ENCODE measurements at regions not wholly inside any gene's neighbourhood (a gene's known extent, or its start where the extent isn't known, plus 50 kb on each side); places are given as distances from the start of the nearest gene placed in this dataset.

DNA sequence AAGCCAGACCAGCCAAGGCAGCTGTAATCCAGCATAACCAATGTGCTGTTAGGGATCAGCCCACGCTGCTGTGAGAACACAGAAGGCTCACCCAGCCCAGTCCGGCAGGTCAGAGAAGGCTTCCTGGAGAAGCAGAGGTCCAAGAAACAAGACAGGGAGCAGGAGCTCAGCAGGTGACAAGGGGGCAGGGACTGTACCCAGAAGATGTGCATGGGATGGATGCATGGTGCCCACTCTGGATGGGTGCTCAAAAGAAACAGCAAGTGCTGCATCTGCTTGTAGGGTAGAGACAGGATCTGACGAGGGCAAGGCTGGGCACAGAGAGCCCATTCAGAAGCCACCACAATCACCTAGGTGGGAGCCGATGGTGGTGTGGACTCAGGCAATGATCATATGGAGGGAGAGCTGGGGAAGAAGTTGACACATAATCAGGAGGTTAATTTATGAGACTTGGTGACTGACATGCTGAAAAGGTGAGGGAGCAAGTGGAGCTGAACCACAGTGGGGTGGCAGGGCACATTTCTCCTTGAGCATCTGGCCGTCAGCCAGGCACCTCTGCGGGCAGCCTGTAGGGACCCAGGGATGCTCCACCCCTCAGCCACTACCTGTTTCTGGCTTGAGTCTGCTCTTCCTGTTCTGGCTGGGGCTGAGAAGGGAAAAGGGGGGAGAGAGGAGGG lies 102.3 kb upstream of the DRD2 start:
- TF ChIP-seq JUND (IDR thresholded peaks at IDR 0.05; ENCODE audit: low read depth): no peak
- in situ Hi-C loops (cut with HindIII; ENCODE audit: low pct_unique_long_range_greater_than_20kb, low sequenced_read_pairs): no loop called here
- DNase-seq (ENCODE audit: low read depth in 1 of 2, low spot score in 1 of 2): no peak

DNA sequence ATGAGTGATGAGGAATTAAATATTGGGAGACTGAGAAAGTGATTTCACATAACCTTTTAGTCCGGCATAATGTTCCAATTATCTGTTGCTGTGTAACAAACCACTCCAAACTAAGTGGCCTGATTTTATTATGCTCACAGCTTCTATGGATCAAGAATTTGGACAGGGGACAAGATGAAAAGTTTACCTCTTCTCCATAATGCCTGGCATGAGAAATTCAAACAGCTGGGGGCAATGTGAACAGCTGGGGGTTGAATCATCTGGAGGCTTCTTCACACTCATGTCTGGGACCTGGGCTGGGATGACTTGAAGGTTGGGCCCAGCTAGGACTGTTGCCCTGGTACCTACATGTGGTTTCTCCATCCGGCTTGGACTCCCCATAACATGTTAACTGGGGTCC lies 99.4 kb upstream of the DRD2 start:
- DNase-seq (ENCODE audit: low read depth in 1 of 2, low spot score in 1 of 2): no peak
- TF ChIP-seq JUND (IDR thresholded peaks at IDR 0.05; ENCODE audit: low read depth): no peak
- in situ Hi-C loops (cut with HindIII; ENCODE audit: low pct_unique_long_range_greater_than_20kb, low sequenced_read_pairs): no loop called here

DNA sequence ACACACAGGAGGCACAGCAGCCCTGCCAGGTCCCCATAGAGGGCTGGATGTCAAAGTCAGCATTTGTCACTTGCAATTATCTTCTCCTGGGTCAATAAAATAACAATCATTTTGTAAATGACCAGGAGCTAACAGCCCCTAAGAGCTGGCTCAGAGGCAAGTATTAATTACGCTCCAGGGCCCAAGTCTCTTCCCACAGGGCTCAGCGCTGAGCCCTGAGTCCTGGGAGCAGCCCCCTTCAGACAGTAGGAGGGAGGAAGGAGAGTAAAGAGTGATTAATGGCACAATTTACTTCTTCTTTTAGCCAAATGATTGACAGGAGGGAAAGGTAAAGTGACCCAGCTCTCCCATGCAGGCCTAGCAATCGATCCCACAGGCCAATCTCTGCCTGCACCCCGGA lies 99.0 kb upstream of the DRD2 start:
- TF ChIP-seq JUND (IDR thresholded peaks at IDR 0.05; ENCODE audit: low read depth): no peak
- in situ Hi-C loops (cut with HindIII; ENCODE audit: low pct_unique_long_range_greater_than_20kb, low sequenced_read_pairs): no loop called here
- DNase-seq (ENCODE audit: low read depth in 1 of 2, low spot score in 1 of 2): no peak

DNA sequence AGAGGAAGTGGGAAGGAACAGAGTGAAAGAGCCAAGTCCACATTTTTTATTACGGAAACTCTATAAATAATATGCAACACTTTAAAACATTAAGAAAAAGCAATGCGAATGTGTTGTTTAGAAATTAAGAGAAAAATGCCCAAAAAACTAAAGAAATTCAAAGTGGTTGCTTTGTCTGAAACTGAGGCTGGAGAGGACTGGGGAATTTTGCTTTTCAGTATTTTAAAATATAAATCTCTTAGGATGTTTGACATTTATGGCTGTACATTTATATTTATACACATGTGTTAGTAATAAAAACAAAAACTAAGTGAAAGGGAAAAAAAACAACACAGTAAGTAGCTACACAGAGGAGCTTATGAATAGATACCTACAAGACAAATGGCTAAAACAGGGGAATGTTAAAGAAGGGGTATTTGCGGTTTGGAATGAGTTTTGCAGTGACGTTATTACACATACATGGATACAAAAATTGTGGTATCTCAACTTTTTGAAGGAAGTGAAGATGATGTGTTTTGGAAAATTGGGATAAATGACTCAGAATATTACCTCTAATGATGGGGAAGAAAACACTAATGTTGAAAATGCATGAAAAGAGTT lies 97.0 kb upstream of the DRD2 start:
- TF ChIP-seq JUND (IDR thresholded peaks at IDR 0.05; ENCODE audit: low read depth): no peak
- in situ Hi-C loops (cut with HindIII; ENCODE audit: low pct_unique_long_range_greater_than_20kb, low sequenced_read_pairs): no loop called here
- no peak for DNase-seq (ENCODE audit: low read depth in 1 of 2, low spot score in 1 of 2)

DNA sequence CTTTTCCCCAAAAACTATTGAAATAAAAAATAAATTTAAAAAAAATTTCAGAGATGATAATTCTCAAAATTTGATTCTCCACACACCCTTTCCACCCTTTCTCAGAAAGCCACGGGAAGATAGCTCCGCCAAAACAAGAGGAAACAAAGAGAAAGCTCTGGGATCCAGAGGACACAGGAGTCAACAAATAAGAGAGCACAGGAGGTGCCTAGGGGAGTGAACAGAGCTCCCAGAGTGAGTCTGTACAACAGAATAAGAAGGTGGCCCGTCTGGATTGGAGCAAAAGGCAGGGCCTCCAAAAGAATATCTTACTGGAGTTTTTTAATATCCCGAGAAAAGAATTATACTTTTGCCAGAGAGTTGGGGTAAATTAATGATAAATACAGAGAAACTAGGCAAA lies 96.3 kb upstream of the DRD2 start:
- DNase-seq (ENCODE audit: low read depth in 1 of 2, low spot score in 1 of 2): no peak
- in situ Hi-C loops (cut with HindIII; ENCODE audit: low pct_unique_long_range_greater_than_20kb, low sequenced_read_pairs): no loop called here
- TF ChIP-seq JUND (IDR thresholded peaks at IDR 0.05; ENCODE audit: low read depth): no peak

- no peak for TF ChIP-seq JUND (IDR thresholded peaks at IDR 0.05; ENCODE audit: low read depth)
- in situ Hi-C loops (cut with HindIII; ENCODE audit: low pct_unique_long_range_greater_than_20kb, low sequenced_read_pairs): no loop called here
- DNase-seq (ENCODE audit: low read depth in 1 of 2, low spot score in 1 of 2): no peak
These were observed 95.7 kb upstream of the DRD2 start for GRCh38 chr11:113570906-113571305.

DNA sequence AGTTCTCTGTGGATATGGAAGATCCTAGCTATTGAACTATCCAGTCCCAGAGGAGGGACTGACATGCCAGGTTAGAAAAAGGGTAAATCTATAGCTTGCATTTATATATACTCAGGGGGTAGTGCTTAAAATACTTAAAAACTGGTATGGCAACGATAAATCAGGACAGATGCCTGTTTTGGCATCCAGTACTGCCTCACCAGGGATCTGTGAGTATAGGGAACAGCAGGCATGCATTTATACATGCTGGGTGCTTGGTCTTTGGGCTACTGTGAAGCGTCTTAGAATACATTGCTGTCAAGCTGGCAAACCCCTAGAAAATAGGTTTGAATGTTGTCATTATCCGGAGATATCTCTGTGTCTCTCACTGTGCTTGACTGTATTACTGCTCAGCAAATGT lies 94.2 kb upstream of the DRD2 start:
- DNase-seq (ENCODE audit: low read depth in 1 of 2, low spot score in 1 of 2): no peak
- no peak for TF ChIP-seq JUND (IDR thresholded peaks at IDR 0.05; ENCODE audit: low read depth)
- in situ Hi-C loops (cut with HindIII; ENCODE audit: low pct_unique_long_range_greater_than_20kb, low sequenced_read_pairs): no loop called here

DNA sequence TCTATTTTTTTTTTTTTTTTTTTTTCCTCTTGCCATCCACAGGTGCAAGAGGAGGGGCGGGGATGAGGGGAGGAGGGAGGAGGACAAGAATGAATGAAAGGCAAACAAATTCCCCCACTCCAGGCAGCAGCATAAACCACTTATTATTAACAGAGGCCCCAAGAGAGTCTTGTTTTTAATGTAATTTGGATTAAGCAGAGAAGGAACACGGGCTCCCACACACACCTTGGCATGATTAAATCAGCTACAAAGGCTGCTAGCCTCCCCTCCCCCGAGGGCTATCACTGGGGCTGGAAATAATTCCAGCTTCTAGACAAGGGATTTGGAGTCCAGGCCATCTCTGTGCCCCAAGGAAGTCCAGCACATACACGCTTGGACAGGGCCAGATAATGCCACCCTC lies 93.4 kb upstream of the DRD2 start:
- in situ Hi-C loops (cut with HindIII; ENCODE audit: low pct_unique_long_range_greater_than_20kb, low sequenced_read_pairs): no loop called here
- no peak for DNase-seq (ENCODE audit: low read depth in 1 of 2, low spot score in 1 of 2)
- TF ChIP-seq JUND (IDR thresholded peaks at IDR 0.05; ENCODE audit: low read depth): no peak

GRCh38 chr11:113567867-113568544 lies 92.8 kb upstream of the DRD2 start:
- no peak for DNase-seq (ENCODE audit: low read depth in 1 of 2, low spot score in 1 of 2)
- in situ Hi-C loops (cut with HindIII; ENCODE audit: low pct_unique_long_range_greater_than_20kb, low sequenced_read_pairs): no loop called here
- no peak for TF ChIP-seq JUND (IDR thresholded peaks at IDR 0.05; ENCODE audit: low read depth)

DNA sequence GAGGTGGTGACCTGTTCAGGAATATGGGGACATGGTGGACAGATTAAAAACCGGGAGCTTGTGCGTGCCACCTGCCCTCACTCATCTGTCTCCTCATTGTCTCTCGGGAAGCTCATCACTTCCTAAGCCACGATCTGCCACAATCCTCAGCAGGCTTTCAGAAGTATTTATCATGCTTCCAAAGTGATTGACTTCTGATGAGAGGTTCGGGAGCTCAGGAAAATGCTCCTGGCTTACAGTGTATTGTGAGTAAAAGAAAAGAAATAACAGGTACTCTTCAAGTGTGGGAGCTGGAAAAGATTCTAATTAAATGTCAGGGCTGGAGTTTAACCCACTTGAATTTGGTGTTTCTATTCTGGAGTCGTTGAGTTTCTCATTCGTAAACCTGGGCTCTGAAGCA lies 91.9 kb upstream of the DRD2 start:
- in situ Hi-C loops (cut with HindIII; ENCODE audit: low pct_unique_long_range_greater_than_20kb, low sequenced_read_pairs): no loop called here
- TF ChIP-seq JUND (IDR thresholded peaks at IDR 0.05; ENCODE audit: low read depth): no peak
- no peak for DNase-seq (ENCODE audit: low read depth in 1 of 2, low spot score in 1 of 2)

DNA sequence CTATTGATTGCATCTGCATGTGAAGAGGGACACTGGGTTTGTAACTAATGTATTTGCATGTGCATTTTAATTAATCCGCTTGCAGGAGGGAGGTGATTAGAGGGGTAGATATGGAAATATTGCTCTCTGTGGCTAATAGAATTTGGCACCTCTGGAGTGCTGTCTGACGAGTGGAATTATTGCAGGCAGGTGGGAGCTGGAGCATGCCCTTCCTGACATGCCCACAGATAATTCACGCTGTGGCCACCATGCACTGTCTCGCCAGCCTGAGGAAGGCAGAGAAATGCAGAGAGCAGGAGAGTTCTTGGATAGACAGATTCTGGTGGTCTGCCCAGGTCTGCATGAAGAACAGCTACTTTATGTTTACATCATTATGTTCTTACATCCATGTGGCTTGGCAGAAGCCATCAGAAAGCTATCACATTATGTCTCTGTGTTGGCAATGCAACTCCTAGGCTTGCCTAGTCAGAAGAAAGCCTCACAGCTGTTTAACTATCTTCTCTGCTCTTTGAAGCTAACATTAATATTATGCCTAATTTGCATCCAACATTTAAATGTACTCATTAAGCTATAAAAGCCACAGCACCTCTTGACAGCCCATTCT lies 89.4 kb upstream of the DRD2 start:
- in situ Hi-C loops (cut with HindIII; ENCODE audit: low pct_unique_long_range_greater_than_20kb, low sequenced_read_pairs): no loop called here
- no peak for TF ChIP-seq JUND (IDR thresholded peaks at IDR 0.05; ENCODE audit: low read depth)
- no peak for DNase-seq (ENCODE audit: low read depth in 1 of 2, low spot score in 1 of 2)

DNA sequence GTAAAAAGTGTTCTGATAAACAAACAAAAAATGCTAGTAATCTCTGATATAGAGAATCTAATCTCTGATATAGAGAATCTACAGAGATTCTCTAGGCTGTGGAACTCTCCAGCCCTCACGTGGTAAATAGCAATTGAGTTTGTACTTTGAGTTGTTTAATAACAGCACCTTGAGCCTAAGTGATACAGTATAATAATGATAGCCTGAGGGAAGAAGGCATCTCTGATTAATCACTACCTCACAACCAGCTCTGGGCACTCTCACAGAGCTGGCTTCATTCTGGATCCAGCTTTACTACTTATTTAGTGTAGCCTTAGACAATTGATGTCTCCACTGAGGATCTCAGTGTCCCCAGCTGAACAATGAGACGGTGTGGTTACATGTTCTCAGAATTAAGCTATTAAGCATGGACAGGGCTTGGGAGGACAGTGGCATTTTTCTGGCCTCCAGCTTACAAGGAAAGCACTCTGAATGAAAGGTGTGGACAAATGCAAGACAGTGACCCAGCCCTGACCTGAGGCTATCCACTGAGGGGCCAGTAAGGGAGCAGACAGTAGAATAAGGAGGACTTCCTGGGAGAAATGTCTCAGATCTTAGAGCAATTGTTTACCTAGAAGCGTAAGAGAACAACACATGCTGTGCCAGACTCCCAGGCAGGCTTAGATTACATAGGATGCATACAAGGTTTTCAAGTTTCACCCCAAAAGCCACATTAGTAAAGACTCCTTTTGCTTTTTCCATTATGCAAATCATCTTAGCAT lies 88.7 kb upstream of the DRD2 start:
- in situ Hi-C loops (cut with HindIII; ENCODE audit: low pct_unique_long_range_greater_than_20kb, low sequenced_read_pairs): no loop called here
- DNase-seq (ENCODE audit: low read depth in 1 of 2, low spot score in 1 of 2): no peak
- TF ChIP-seq JUND (IDR thresholded peaks at IDR 0.05; ENCODE audit: low read depth): no peak

Measured in T47D (cell line).